Amniotic stem cell (primary cell): ENCODE measurements at regions not wholly inside any gene's neighbourhood (a gene's known extent, or its start where the extent isn't known, plus 50 kb on each side); places are given as distances from the start of the nearest gene placed in this dataset.

ENCODE experiments used
- DNase-seq: peaks from one replicate; lab custom pipeline; 2025; lab: John Stamatoyannopoulos, UW

- DNase-seq, result no peak
These were observed 473.6 kb upstream of the NRXN1 start for GRCh38 chr2:51505533-51505932.

- no peak for DNase-seq
These were observed 458.8 kb upstream of the NRXN1 start for GRCh38 chr2:51490576-51491234.

- no peak for DNase-seq
These were observed 452.7 kb upstream of the NRXN1 start for GRCh38 chr2:51484605-51485004.

GRCh38 chr2:51483720-51484119, 451.8 kb upstream of the NRXN1 start:
- no peak for DNase-seq

DNA sequence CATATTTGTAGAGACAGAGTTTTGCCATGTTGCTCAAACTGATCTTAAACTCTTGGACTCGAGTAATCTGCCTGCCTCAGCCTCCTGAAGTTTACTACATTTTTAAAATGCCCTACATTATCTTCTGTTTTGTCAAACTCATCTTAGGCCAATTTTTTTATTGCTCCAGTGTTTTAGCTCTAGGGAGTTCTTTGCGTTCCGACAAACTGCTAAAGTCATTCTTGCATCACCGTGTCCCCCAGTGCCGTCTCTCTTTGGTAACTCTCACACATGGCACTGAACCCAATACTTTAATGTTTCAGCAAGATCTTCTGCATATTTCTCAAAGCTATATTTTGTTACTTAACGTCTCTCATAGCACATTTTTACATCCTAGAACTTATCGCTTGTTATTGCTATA, 440.9 kb upstream of the NRXN1 start:
- DNase-seq, result no peak

GRCh38 chr2:51472300-51472699, 440.4 kb upstream of the NRXN1 start:
- DNase-seq, result no peak

GRCh38 chr2:51469102-51469501, 437.2 kb upstream of the NRXN1 start:
- no peak for DNase-seq

GRCh38 chr2:51465326-51465725, 433.4 kb upstream of the NRXN1 start:
- DNase-seq, result no peak

- DNase-seq, result no peak
These were observed 422.2 kb upstream of the NRXN1 start for GRCh38 chr2:51454177-51454576.

- no peak for DNase-seq
These were observed 417.0 kb upstream of the NRXN1 start for GRCh38 chr2:51448911-51449310.

DNA sequence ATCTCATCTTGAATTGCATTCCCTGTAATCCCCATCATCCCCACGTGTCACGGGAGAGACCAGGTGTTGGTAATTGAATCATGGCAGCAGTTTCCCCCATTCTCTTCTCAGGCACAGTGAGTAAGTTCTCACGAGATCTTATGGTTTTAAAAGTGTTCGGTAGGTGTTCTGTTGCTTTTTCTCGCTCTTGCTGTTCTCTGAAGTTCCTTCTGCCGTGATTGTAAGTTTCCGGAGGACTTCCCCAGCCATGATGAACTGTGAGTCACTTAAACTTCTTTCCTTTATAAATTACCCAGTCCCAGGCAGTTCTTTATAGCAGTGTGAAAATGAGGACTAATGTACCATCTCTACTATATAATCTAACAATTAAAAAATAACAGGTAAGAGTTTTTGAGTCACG, 409.9 kb upstream of the NRXN1 start:
- no peak for DNase-seq

- DNase-seq, result no peak
These were observed 392.5 kb upstream of the NRXN1 start for GRCh38 chr2:51424418-51424817.

GRCh38 chr2:51420511-51420910, 388.6 kb upstream of the NRXN1 start:
- DNase-seq, result no peak

GRCh38 chr2:51413726-51414125, 381.8 kb upstream of the NRXN1 start:
- no peak for DNase-seq

- DNase-seq, result no peak
These were observed 378.4 kb upstream of the NRXN1 start for GRCh38 chr2:51410331-51410730.

DNA sequence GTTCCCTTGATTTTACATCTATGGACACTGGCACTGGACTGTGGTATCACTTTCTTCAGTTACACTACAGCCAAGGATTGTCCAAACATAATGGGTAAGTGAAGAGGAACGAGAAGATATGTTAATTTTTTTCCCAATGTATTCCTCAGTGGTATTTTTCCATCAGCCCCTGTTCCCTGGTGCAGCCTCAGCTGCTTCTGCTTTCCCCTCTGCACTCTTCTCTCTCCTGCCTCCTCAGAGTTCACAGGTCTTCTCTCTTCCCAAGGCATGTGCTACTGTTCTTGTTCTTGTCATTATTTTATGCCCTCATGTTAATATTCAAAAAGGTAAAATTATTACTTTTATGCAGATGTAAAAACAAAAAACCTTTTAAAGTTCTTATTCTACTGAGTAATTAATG, 378.0 kb upstream of the NRXN1 start:
- no peak for DNase-seq

DNA sequence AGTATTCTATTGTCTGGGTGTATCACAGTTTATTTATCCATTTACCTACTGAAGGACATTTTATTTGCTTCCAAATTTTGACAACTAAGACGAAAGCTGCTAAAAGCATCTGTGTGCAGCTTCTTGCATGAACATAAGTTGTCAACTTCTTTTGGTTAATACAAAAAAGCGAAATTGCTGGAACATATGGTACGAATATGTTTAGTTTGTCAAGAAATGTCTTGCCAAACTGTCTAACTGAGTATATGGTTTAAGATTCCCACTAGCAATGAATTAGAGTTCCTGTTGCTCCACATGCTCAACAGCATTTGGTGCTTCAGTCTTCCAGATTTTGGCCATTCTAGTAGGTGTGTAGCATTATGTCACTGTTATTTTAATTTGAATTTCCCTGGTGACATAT, 372.3 kb upstream of the NRXN1 start:
- no peak for DNase-seq

DNA sequence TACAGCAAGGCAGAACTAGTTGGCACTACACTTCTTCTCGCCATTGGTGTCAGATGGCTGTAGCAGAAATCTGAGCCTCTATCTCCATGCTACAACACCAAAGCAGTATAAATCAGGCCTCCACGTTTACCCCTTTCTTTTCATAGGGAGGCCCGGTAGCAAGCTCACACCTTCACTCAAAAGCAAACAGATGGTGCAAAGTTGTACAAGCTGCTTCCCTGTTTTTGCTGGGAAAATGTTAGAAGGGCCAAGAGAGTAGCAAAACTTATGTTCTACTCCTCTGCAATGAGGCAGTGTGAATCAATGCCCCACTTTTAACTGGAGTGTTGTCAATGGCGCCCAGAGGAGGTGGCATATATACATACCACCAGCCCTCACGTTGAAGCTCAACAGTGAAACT, 369.6 kb upstream of the NRXN1 start:
- no peak for DNase-seq

DNA sequence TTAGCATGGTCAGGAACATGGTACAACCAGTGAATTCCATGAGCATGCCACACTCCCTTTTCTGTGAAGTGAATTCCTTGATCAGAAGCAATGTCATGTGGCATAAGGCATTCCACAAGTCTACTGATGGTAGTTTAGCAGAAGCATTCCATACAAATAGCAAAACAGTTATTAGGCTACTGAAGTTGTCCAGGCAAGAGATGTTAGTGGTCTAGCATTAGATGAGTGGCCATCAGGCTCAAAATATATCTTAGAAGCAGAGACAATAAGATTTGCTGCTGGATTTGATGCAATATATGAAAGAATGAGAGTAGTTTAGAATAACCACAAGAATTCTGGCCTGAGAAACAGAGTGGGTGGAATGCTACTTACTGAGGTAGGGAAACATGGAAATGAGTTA, 355.3 kb upstream of the NRXN1 start:
- DNase-seq, result peak; percentile 13

GRCh38 chr2:51379997-51380396, 348.1 kb upstream of the NRXN1 start:
- DNase-seq, result no peak

- no peak for DNase-seq
These were observed 336.3 kb upstream of the NRXN1 start for GRCh38 chr2:51368250-51368649.

GRCh38 chr2:51350100-51350499, 318.2 kb upstream of the NRXN1 start:
- peak; percentile 56 for DNase-seq

DNA sequence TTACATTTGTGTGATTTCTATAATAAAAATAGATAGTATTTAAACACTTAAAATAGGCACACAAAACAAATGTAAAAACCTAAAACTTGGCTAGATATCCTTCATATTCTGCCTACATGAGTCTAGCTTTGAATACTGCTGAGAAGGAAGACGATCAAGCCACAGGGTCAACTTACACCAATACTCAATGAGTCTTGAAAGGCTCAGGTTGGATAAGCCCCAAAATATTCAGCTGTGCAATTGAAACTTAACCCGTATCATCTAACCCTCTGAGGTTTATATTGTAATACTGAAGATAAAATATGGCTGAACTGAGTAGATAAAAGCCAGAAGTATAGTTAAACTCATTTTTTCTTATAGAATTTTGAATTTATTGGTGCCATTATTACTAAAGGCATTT, 313.0 kb upstream of the NRXN1 start:
- no peak for DNase-seq
